22Rv1 (cell line): ENCODE measurements at regions not wholly inside any gene's neighbourhood (a gene's known extent, or its start where the extent isn't known, plus 50 kb on each side); places are given as distances from the start of the nearest gene placed in this dataset.

Experiments
- CTCF ChIP-seq: fragments of 450-650 bp; IDR thresholded peaks from 2 replicates; pipeline ENCODE4 v1.5.1; 2017; ENCODE audit warnings: mild to moderate bottlenecking
- ZFX ChIP-seq: fragments of 450-650 bp; IDR thresholded peaks from 2 replicates; pipeline ENCODE4 v1.6.1; 2017; ENCODE audit warnings: antibody characterized with exemption, borderline replicate concordance

- TF ChIP-seq CTCF (no peak), ZFX (no peak)
These were observed 167.5 kb upstream of the TMTC4 start for GRCh38 chr13:100842136-100842535.
